ENCODE measurements at regions not wholly inside any gene's neighbourhood (a gene's known extent, or its start where the extent isn't known, plus 50 kb on each side); places are given as distances from the start of the nearest gene placed in this dataset.

DNA sequence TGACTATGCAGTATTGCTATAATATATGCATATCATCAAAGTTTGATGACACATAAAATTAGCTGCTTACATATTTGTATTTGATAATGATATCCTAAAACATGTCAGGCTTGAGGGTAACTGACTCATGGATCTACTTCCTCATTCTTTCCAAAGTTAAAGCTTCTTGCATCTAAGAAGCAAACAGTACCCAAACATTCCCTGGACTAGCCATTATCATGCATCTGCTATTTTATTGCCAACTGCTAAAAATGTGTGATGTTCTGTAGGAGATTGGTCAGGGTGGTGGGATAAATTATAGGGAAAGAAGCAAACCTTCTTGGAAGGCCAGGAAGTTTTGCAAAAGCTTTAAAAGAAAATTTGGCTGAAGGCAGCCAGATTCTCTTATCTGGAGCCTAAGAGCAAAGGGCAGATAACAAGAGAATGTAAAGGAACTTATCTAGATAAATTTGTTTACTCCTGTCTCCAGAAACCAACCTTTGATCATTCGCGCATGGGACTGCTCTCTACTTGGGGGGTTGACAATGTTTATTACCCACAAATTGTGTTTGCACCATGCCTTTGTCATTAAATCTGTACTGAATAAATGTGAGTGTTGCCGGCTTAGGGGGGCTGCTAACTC, 604.1 kb upstream of the TLE4 start:
- TF ChIP-seq CTCF (IDR thresholded peaks at IDR 0.05) (no peak), POLR2A (IDR thresholded peaks at IDR 0.05) (no peak), POLR2AphosphoS5 (IDR thresholded peaks at IDR 0.05) (no peak)
